Activated CD8-positive, alpha-beta memory T cell treated with anti-CD3 and anti-CD28 coated beads, Interleukin-2, amount 50 U/mL, for 48 hours (primary cell): ENCODE measurements at regions not wholly inside any gene's neighbourhood (a gene's known extent, or its start where the extent isn't known, plus 50 kb on each side); places are given as distances from the start of the nearest gene placed in this dataset.

Experiments used
- DNase-seq: peaks from one replicate; pipeline ENCODE4 v3.0.0-alpha.2; 2020

- DNase-seq: no peak
Observed at GRCh38 chr2:48145845-48146452, 168.5 kb upstream of the FOXN2 start.

- DNase-seq: no peak
Observed at GRCh38 chr2:48146552-48146951, 167.9 kb upstream of the FOXN2 start.

GRCh38 chr2:48147719-48148118 is 166.8 kb upstream of the FOXN2 start:
- DNase-seq: no peak

- no peak for DNase-seq
Observed at GRCh38 chr2:48148841-48149430, 165.5 kb upstream of the FOXN2 start.

GRCh38 chr2:48157150-48157549 is 157.3 kb upstream of the FOXN2 start:
- DNase-seq: no peak

GRCh38 chr2:48161628-48162027 is 152.9 kb upstream of the FOXN2 start:
- no peak for DNase-seq

GRCh38 chr2:48162742-48163141 is 151.7 kb upstream of the FOXN2 start:
- DNase-seq: no peak

GRCh38 chr2:48165070-48165753 is 149.3 kb upstream of the FOXN2 start:
- DNase-seq: no peak

- no peak for DNase-seq
Observed at GRCh38 chr2:48169141-48169592, 145.3 kb upstream of the FOXN2 start.

GRCh38 chr2:48170281-48170680 is 144.2 kb upstream of the FOXN2 start:
- DNase-seq: no peak

- no peak for DNase-seq
Observed at GRCh38 chr2:48173141-48173540, 141.3 kb upstream of the FOXN2 start.

GRCh38 chr2:48174503-48174902 is 140.0 kb upstream of the FOXN2 start:
- no peak for DNase-seq

GRCh38 chr2:48175254-48175653 is 139.2 kb upstream of the FOXN2 start:
- DNase-seq: no peak

- no peak for DNase-seq
Observed at GRCh38 chr2:48175656-48176055, 138.8 kb upstream of the FOXN2 start.

- DNase-seq: no peak
Observed at GRCh38 chr2:48176876-48177275, 137.6 kb upstream of the FOXN2 start.

GRCh38 chr2:48178611-48179010 is 135.9 kb upstream of the FOXN2 start:
- DNase-seq: no peak

- DNase-seq: no peak
Observed at GRCh38 chr2:48180557-48180956, 133.9 kb upstream of the FOXN2 start.

GRCh38 chr2:48183276-48183675 is 131.2 kb upstream of the FOXN2 start:
- DNase-seq: no peak

- no peak for DNase-seq
Observed at GRCh38 chr2:48183991-48184390, 130.5 kb upstream of the FOXN2 start.

- DNase-seq: no peak
Observed at GRCh38 chr2:48187503-48187902, 127.0 kb upstream of the FOXN2 start.

GRCh38 chr2:48189552-48190228 is 124.8 kb upstream of the FOXN2 start:
- no peak for DNase-seq

- DNase-seq: no peak
Observed at GRCh38 chr2:48190230-48190629, 124.3 kb upstream of the FOXN2 start.

GRCh38 chr2:48194641-48195040 is 119.8 kb upstream of the FOXN2 start:
- DNase-seq: no peak

GRCh38 chr2:48195169-48195568 is 119.3 kb upstream of the FOXN2 start:
- no peak for DNase-seq
